ENCODE measurements at regions not wholly inside any gene's neighbourhood (a gene's known extent, or its start where the extent isn't known, plus 50 kb on each side); places are given as distances from the start of the nearest gene placed in this dataset.
"Not testable (repeated sequence)": the region's sequence is repeated elsewhere in the genome, so short reads cannot be mapped to it uniquely, and the experiment has no call there.

DNA sequence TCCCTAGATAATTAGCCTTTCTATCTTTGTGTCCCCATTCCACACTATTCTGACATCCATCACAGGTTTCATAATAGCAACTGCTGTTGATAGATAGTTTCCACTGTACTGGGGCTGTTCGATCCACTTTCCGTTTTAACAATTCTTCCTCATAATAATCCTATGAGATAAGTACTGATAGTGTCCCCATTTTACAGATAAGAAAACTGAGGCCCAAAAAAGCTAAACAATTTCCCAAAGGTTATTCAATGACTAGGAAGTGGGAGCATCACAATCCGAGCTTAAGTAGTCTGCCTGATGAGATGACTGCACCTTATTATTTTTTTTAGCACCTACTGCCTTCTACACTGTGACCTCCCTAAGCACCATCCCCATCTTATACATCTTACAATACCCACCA lies 569.2 kb downstream of the STK39 start:
- H3K9me3 Mint-ChIP-seq: no peaks in the 10 kb centered on the region
- H3K4me1 Mint-ChIP-seq (ENCODE audit: low read depth): no peaks in the 10 kb centered on the region
- no peak for DNase-seq (ENCODE audit: low spot score)
- intact Hi-C loops (cut with micrococcal nuclease): no loop called here
- no peaks in the 10 kb centered on the region for H3K27me3 Mint-ChIP-seq (ENCODE audit: low read depth)
- no peaks in the 10 kb centered on the region for H3K36me3 Mint-ChIP-seq (ENCODE audit: low read depth)
- H3K4me3 Mint-ChIP-seq (ENCODE audit: low read depth): no peak overlapping the region
- no peak overlapping the region for H3K27ac Mint-ChIP-seq

DNA sequence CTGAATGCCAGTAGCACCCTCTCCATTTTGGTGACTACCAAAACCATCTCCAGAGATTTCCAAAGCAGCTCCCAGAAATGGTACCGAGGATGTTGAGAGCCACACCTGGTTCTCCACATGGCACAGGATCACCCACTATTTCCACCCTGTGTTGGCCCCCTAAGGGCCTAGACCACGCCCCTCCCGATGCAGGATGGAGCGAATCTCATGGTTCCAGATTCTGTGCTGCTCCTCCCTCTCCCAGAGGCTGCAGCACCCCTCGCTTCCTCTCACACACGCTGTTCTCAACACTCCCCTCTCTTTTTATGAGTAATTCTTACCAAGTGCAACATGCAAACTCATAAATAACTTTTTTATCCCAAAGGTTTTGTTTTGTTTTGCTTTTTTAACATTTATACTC lies 571.5 kb downstream of the STK39 start:
- Mint-ChIP-seq H3K27me3 (ENCODE audit: low read depth) (no peaks in the 10 kb centered on the region), H3K36me3 (ENCODE audit: low read depth) (no peaks in the 10 kb centered on the region), H3K4me1 (ENCODE audit: low read depth) (no peaks in the 10 kb centered on the region), H3K9me3 (peaks cover 8% of the 10 kb centered on the region), H3K4me3 (ENCODE audit: low read depth) (no peak overlapping the region), H3K27ac (no peak overlapping the region)
- no peak for DNase-seq (ENCODE audit: low spot score)
- intact Hi-C loops (cut with micrococcal nuclease): no loop called here

DNA sequence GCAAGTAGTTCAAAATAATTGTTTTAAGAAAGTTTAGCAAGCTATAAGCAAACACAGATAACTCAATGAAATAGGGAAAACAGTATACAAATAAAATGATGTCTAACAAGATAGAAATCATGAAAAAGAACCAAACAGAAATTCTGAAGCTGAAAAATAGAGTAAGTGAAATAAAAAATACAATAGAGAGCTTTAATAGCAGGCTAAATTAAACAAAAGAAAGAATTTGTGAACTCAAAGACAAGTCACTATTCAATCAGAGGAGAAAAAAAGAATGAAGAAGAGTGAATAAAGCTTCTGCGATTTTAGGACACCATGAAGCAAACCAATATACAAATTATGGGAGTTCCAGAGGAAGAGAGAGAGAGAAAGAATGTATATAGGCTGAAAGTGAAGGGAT lies 576.8 kb downstream of the STK39 start:
- DNase-seq (ENCODE audit: low spot score): no peak
- H3K4me1 Mint-ChIP-seq (ENCODE audit: low read depth): no peaks in the 10 kb centered on the region
- peaks cover 23% of the 10 kb centered on the region for H3K9me3 Mint-ChIP-seq
- no peak overlapping the region for H3K27ac Mint-ChIP-seq
- H3K4me3 Mint-ChIP-seq (ENCODE audit: low read depth): no peak overlapping the region
- H3K27me3 Mint-ChIP-seq (ENCODE audit: low read depth): no peaks in the 10 kb centered on the region
- intact Hi-C loops (cut with micrococcal nuclease): no loop called here
- H3K36me3 Mint-ChIP-seq (ENCODE audit: low read depth): no peaks in the 10 kb centered on the region

DNA sequence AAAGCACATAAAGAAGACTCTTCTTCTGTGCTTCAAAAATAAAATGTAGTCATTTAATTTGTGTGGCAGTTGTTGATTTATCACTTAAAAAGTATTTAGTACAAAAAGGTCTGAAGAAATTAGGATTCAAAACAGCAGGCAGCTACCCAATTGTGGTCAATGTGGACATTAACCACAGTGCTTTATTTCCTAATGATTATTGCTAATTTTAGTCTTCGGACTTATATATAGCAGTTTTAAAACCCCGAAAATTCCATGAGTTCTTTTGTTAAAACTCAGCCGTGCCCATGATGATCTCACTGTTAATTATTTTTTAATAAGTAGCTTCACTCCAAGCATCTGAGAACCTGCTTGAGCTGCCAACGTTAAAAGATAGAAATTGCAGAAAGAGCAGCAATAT lies 594.3 kb downstream of the STK39 start:
- H3K4me1 Mint-ChIP-seq (ENCODE audit: low read depth): no peaks in the 10 kb centered on the region
- no peak overlapping the region for H3K4me3 Mint-ChIP-seq (ENCODE audit: low read depth)
- no peaks in the 10 kb centered on the region for H3K36me3 Mint-ChIP-seq (ENCODE audit: low read depth)
- intact Hi-C loops (cut with micrococcal nuclease): no loop called here
- H3K27me3 Mint-ChIP-seq (ENCODE audit: low read depth): no peaks in the 10 kb centered on the region
- no peak overlapping the region for H3K27ac Mint-ChIP-seq
- no peak for DNase-seq (ENCODE audit: low spot score)
- no peaks in the 10 kb centered on the region for H3K9me3 Mint-ChIP-seq

DNA sequence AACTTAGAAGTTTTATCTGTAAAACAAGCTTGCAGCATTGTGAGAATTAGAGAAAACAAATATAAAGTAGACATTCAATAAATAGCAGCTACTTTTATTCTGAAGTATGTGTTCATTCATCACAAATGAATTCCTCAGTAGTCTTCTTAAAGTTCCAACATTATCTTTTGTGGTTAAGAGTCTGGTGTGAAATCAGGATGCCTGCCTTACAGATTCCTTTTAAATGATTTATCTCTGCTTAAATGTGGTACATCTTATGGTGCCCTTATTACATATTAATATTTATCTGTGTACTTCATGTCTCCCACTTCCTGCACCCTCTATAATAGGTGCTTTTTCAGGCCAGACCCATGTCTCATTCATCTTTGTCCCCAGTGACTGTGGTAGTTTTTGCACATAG lies 595.0 kb downstream of the STK39 start:
- Mint-ChIP-seq H3K27me3 (ENCODE audit: low read depth) (no peaks in the 10 kb centered on the region), H3K4me1 (ENCODE audit: low read depth) (no peaks in the 10 kb centered on the region), H3K9me3 (no peaks in the 10 kb centered on the region), H3K27ac (no peak overlapping the region), H3K36me3 (ENCODE audit: low read depth) (no peaks in the 10 kb centered on the region), H3K4me3 (ENCODE audit: low read depth) (no peak overlapping the region)
- DNase-seq (ENCODE audit: low spot score): no peak
- intact Hi-C loops (cut with micrococcal nuclease): no loop called here

DNA sequence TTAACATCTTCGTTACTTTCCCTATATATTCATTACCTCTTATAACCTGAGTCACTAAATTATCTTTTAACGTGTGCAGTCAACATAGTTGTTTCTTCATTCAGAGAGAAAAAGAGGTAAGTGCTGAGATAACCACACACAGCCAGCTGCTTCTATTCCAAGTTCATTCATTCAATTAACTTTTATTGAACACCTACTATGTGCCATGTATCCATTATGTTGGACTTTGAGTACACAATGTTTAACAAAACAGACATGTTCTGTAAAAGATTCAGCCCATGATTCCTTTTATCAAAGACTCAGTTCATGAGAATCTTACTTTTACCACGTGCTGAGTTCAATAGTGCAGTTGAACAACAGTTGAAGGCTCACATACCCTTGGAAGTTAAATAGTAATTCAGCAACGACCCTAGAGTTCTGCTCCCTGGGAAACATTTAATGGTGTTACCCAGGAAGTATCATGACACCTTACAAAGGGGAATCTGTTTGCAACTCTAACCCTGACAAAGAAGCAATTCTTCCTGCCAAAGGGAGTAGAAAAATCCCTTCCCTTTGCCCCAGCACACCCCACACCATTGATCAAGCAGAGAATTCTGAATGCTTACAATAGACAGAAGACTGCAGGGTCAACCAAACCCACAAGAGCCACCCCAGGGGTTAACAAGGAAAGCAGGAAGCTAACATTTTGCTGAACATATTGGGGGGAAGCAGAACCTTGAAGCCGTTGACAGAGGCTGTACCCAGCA lies 595.8 kb downstream of the STK39 start:
- no peaks in the 10 kb centered on the region for H3K4me1 Mint-ChIP-seq (ENCODE audit: low read depth)
- H3K27me3 Mint-ChIP-seq (ENCODE audit: low read depth): no peaks in the 10 kb centered on the region
- no peak overlapping the region for H3K27ac Mint-ChIP-seq
- H3K36me3 Mint-ChIP-seq (ENCODE audit: low read depth): no peaks in the 10 kb centered on the region
- H3K9me3 Mint-ChIP-seq: no peaks in the 10 kb centered on the region
- H3K4me3 Mint-ChIP-seq (ENCODE audit: low read depth): no peak overlapping the region
- intact Hi-C loops (cut with micrococcal nuclease): no loop called here
- no peak for DNase-seq (ENCODE audit: low spot score)

DNA sequence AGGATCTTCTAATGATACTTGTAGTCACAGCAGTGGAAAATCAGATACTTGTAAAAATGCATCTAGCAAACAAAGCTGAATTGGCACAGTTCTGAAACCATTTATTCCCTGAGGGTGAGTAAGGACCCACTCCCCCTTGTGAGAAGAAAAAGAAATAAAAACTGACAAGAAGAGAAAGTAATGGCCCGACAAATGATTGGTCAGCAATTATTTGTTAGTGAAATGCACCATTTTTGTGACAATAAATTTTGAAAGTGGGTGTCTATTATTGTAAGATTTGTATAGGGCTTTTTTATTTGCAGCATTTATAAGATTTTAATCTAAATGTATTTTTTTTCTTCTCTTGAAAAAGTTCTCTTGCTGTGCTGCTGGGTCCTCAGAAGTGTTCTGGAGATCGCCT lies 600.8 kb downstream of the STK39 start:
- H3K36me3 Mint-ChIP-seq (ENCODE audit: low read depth): no peaks in the 10 kb centered on the region

DNA sequence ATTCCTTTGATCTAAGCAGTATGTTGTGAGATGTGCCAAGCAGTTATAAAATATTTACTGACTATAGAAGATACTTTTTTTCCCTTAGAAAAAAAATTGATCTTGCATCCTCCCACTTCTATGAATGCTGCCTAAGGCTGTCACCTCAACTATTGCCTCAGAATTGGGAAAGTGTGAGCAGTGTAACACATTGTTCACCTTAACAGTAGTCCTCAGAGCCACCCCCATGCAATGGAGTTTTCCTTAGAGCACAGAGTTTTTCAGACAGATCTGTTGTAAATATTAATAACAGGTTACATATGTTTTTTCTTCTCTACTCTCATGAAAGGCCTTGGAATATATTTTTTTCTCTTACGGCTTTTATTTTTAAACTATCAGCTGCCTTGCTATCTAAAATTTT lies 607.3 kb downstream of the STK39 start:
- no peak for DNase-seq (ENCODE audit: low spot score)
- Mint-ChIP-seq H3K36me3 (ENCODE audit: low read depth) (no peaks in the 10 kb centered on the region), H3K4me1 (ENCODE audit: low read depth) (no peaks in the 10 kb centered on the region), H3K27ac (no peak overlapping the region), H3K4me3 (ENCODE audit: low read depth) (no peak overlapping the region), H3K9me3 (no peaks in the 10 kb centered on the region), H3K27me3 (ENCODE audit: low read depth) (no peaks in the 10 kb centered on the region)
- intact Hi-C loops (cut with micrococcal nuclease): no loop called here

More for the DNA sequence above, 600.8 kb downstream of the STK39 start:
- no peaks in the 10 kb centered on the region for H3K4me1 Mint-ChIP-seq (ENCODE audit: low read depth)
- H3K9me3 Mint-ChIP-seq: no peaks in the 10 kb centered on the region
- H3K27ac Mint-ChIP-seq: no peak overlapping the region
- no peak for DNase-seq (ENCODE audit: low spot score)
- no peaks in the 10 kb centered on the region for H3K27me3 Mint-ChIP-seq (ENCODE audit: low read depth)
- H3K4me3 Mint-ChIP-seq (ENCODE audit: low read depth): no peak overlapping the region
- intact Hi-C loops (cut with micrococcal nuclease): no loop called here

DNA sequence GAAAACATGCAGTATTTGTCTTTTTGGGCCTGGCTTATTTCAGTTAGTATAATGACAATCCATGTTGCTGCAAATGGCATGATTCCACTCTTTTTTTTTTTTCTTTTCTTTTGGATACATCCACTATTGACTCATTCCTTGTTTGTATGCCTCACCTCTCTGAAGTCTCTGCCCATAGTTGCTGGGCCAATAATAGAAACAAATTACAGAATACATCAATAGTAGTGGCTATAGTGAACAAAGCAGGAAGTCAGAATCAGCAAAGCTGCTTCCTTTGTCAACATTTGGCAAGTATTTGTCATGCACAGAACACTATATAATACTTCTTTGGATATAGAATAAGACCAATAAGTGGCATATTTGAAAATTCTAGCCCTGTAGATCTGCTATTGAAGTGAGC lies 609.7 kb downstream of the STK39 start:
- Mint-ChIP-seq H3K4me1 (ENCODE audit: low read depth) (no peaks in the 10 kb centered on the region), H3K36me3 (ENCODE audit: low read depth) (no peaks in the 10 kb centered on the region), H3K27ac (no peak overlapping the region), H3K9me3 (no peaks in the 10 kb centered on the region), H3K27me3 (ENCODE audit: low read depth) (no peaks in the 10 kb centered on the region), H3K4me3 (ENCODE audit: low read depth) (no peak overlapping the region)
- DNase-seq (ENCODE audit: low spot score): no peak
- intact Hi-C loops (cut with micrococcal nuclease): no loop called here

DNA sequence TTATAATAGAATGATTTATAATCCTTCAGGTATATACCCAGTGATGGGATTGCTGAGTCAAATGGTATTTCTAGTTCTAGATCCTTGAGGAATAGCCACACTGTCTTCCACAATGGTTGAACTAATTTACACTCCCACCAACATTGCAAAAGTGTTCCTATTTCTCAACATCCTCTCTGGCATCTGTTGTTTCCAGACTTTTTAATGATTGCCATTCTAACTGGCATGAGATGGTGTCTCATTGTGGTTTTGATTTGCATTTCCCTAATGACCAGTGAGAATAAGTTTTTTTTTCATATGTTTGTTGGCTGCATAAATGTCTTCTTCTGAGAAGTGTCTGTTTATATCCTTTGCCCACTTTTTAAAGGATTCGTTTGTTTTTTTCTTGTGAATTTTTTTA lies 615.1 kb downstream of the STK39 start:
- H3K27me3 Mint-ChIP-seq (ENCODE audit: low read depth); intact Hi-C loops (cut with micrococcal nuclease); H3K36me3 Mint-ChIP-seq (ENCODE audit: low read depth); DNase-seq (ENCODE audit: low spot score); H3K9me3 Mint-ChIP-seq; H3K27ac Mint-ChIP-seq; H3K4me1 Mint-ChIP-seq (ENCODE audit: low read depth); H3K4me3 Mint-ChIP-seq (ENCODE audit: low read depth): not testable (repeated sequence)

DNA sequence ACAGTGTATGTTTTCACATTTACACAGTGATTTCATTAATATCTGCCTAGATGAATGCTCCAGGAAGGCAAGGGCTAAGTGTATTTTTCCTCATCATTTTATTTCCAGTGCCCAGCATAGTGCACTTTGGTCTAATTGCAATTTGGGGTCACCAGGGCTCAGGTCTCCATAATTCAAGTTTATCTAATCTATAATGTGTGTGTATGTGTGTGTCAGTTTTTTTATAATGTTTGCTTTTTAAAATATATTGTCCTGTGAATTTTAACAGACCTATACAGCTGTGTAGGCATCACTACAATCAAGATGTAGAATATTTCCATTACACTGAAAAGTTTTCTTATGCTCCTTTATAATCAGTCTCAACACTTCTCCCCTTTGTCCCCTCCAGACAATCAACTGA lies 620.4 kb downstream of the STK39 start:
- no peak for DNase-seq (ENCODE audit: low spot score)
- H3K4me3 Mint-ChIP-seq (ENCODE audit: low read depth): no peak overlapping the region

DNA sequence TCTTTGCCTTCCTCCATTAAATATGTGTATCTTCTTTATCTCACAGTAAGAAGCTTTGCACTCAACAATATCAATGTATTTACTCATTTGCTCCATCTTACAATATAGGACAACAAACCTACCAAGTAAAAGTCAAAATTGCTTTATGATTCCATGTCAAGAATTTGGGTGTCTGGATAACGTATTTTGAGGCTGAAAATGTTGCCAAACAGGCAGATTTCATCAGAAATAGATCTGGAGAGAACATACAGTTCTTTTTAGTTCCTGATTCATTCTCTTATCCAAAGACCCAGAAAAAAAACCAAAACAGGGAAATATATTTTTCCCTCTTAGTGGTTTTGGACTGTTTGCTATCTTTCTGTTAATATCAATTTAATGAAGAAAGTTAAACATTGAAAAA lies 621.1 kb downstream of the STK39 start:
- Mint-ChIP-seq H3K4me1 (ENCODE audit: low read depth) (no peaks in the 10 kb centered on the region), H3K4me3 (ENCODE audit: low read depth) (no peak overlapping the region), H3K27me3 (ENCODE audit: low read depth) (no peaks in the 10 kb centered on the region), H3K9me3 (no peaks in the 10 kb centered on the region), H3K27ac (no peak overlapping the region), H3K36me3 (ENCODE audit: low read depth) (no peaks in the 10 kb centered on the region)
- no peak for DNase-seq (ENCODE audit: low spot score)
- intact Hi-C loops (cut with micrococcal nuclease): no loop called here

More for the DNA sequence above, 620.4 kb downstream of the STK39 start:
- no peaks in the 10 kb centered on the region for H3K9me3 Mint-ChIP-seq
- H3K27me3 Mint-ChIP-seq (ENCODE audit: low read depth): no peaks in the 10 kb centered on the region
- intact Hi-C loops (cut with micrococcal nuclease): no loop called here
- H3K4me1 Mint-ChIP-seq (ENCODE audit: low read depth): no peaks in the 10 kb centered on the region
- H3K36me3 Mint-ChIP-seq (ENCODE audit: low read depth): no peaks in the 10 kb centered on the region
- no peak overlapping the region for H3K27ac Mint-ChIP-seq

DNA sequence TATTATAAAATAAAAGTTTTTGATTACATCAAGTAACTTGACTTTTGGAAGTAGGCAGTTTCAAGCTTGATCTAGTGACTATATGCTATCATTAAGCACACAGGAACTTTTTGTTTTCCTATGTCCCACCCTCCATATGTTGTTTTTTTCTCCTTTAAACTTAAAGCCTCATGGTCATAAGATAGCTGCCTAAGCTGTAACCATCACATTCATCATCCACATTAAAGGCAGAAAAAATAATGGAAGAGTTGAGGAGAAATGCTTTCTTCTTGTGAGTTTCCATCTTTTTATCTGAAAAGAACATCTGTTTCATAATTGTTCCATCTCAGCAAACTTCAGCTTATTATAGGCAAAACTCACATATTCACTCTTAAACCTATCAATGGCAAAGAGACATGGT lies 630.4 kb downstream of the STK39 start:
- H3K9me3 Mint-ChIP-seq: no peaks in the 10 kb centered on the region
- no peak overlapping the region for H3K4me3 Mint-ChIP-seq (ENCODE audit: low read depth)
- H3K36me3 Mint-ChIP-seq (ENCODE audit: low read depth): no peaks in the 10 kb centered on the region
- intact Hi-C loops (cut with micrococcal nuclease): no loop called here
- no peak overlapping the region for H3K27ac Mint-ChIP-seq
- no peaks in the 10 kb centered on the region for H3K27me3 Mint-ChIP-seq (ENCODE audit: low read depth)
- no peaks in the 10 kb centered on the region for H3K4me1 Mint-ChIP-seq (ENCODE audit: low read depth)
- DNase-seq (ENCODE audit: low spot score): no peak

DNA sequence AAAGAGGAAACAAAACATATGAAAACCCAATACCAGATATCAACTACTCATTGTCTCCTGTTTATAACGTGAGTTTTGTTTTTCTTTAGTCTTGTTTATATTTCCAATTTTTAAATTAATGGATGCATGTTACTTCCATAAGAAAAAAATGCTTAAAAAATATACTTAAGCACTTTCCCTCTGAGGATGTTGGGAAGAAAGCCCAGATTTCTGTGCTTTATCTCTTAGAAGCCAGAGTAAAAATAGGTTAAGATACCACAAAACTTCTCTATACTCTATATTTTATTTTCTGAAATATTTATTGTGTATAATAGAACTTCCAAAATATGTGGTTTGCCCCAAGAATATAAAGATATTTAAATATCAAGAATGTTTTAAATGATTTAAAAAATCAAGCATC lies 633.9 kb downstream of the STK39 start:
- H3K27me3 Mint-ChIP-seq (ENCODE audit: low read depth): no peaks in the 10 kb centered on the region
- H3K9me3 Mint-ChIP-seq: no peaks in the 10 kb centered on the region
- H3K4me3 Mint-ChIP-seq (ENCODE audit: low read depth): no peak overlapping the region
- H3K27ac Mint-ChIP-seq: no peak overlapping the region
- no peak for DNase-seq (ENCODE audit: low spot score)
- no peaks in the 10 kb centered on the region for H3K36me3 Mint-ChIP-seq (ENCODE audit: low read depth)
- intact Hi-C loops (cut with micrococcal nuclease): no loop called here
- H3K4me1 Mint-ChIP-seq (ENCODE audit: low read depth): no peaks in the 10 kb centered on the region

Data from activated T-helper 2 cell treated with anti-CD3 and anti-CD28 coated beads, Interferon-gamma antibody, Interleukin-2, Interleukin-4, amounts not matched to agents 10 μg/mL and 5 μg/mL and 100 μg/mL, durations not matched to agents 14 hours and 24 hours and 36 hours (primary cell).